Skeletal muscle tissue (tissue), 3 donors: ENCODE measurements at regions not wholly inside any gene's neighbourhood (a gene's known extent, or its start where the extent isn't known, plus 50 kb on each side); places are given as distances from the start of the nearest gene placed in this dataset.
"Not testable (repeated sequence)": the region's sequence is repeated elsewhere in the genome, so short reads cannot be mapped to it uniquely, and the experiment has no call there.

Experiments used
- H3K27ac ChIP-seq: one replicate; pipeline ENCODE4 v1.7.0; 2013; ENCODE audit warnings: mild to moderate bottlenecking, low read depth, low read length, inconsistent platforms
- H3K27me3 ChIP-seq, 3 donors: one replicate each; pipeline ENCODE4 v1.7.0; 2013; ENCODE audit warnings: low read length in 3 of 3; ENCODE audit not compliant: control insufficient read depth in 3 of 3, insufficient read depth in 3 of 3
- H3K36me3 ChIP-seq, 3 donors: one replicate each; pipeline ENCODE4 v1.7.0; 2013; ENCODE audit warnings: low read length in 3 of 3; ENCODE audit not compliant: control insufficient read depth in 3 of 3, insufficient read depth in 3 of 3
- H3K4me1 ChIP-seq, 3 donors: one replicate each; pipeline ENCODE4 v1.7.0; 2013; ENCODE audit warnings: low read length in 3 of 3, mild to moderate bottlenecking in 3 of 3; ENCODE audit not compliant: control insufficient read depth in 3 of 3, insufficient read depth in 3 of 3
- H3K4me3 ChIP-seq, 3 donors: one replicate each; pipeline ENCODE4 v1.7.0; 2013; ENCODE audit warnings: low read length in 3 of 3
- H3K9ac ChIP-seq, 3 donors: one replicate each; pipeline ENCODE4 v1.7.0; 2013; ENCODE audit warnings: low read length in 3 of 3, mild to moderate bottlenecking in 3 of 3, moderate library complexity in 2 of 3, low read depth in 1 of 3
- H3K9me3 ChIP-seq, 3 donors: one replicate each; pipeline ENCODE4 v1.7.0; 2013; ENCODE audit warnings: low read length in 3 of 3; ENCODE audit not compliant: control insufficient read depth in 3 of 3
- donor health status: Osteomylitis.

DNA sequence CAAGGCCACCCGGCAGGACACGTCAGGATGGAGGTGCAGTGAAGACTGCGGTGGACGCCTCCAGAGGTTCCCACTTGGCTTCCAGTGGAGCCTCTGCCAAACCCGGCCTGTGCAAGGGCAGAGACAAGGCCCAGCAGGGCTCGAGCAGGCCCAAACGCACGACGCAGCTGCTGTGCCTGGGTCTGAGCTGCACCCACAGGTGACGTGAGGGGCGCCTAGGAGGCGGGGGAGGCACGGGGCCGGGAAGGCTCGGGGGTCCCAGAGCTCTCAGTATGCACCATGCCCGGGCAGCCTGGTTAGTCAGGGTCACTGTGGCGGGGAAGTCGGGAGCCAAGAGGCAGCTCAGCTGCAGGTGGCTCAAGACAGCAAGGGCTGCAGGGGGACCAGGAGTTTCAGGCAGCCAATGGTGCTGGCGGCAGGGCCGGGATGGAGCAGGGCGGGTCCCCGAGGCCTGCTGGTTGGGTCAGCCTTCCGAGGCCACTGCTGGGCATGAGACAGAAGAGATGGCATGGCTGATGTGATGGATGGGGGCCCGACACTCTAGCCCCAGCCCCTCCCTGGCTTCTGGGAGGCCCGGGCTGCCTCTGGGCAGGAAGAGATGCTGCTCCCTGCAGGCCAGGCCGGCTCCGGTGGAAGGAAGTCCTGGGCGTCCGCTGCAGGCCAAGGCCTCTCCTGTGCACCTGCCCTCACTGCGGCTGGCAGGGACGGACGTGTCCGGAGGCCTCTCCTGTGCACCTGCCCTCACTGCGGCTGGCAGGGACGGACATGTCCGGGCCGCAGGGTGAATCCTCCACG is 72.2 kb upstream of the CFAP46 start:
- Histone ChIP-seq H3K9ac (no peak overlapping the region), H3K36me3 (no peaks in the 10 kb centered on the region), H3K27ac (no peak overlapping the region), H3K4me3 (no peak overlapping the region), H3K9me3 (no peaks in the 10 kb centered on the region), H3K4me1 (no peaks in the 10 kb centered on the region), H3K27me3 (peaks cover 0 to 17% (median 11%) of the 10 kb centered on the region in 3 donors)

DNA sequence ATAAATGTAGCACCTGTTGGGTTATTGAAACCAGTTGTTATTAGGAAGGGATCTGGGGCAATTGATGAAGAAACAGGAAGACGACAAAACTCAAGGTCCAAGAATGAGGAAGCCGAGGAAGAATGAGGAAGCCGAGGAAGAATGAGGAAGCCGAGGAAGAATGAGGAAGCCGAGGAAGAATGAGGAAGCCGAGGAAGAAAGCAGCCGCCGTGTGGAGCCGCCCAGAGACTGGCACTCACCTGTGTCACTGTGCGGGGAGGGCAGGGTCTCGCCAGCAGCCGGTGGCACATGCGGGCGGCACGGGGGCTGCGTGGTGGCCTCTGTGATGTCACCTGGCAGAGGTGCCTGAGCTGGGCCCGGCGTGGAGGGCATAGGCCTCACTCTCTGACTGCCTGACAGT is 71.1 kb upstream of the CFAP46 start:
- no peaks in the 10 kb centered on the region for H3K36me3 ChIP-seq
- no peaks in the 10 kb centered on the region for H3K9me3 ChIP-seq
- no peak overlapping the region for H3K27ac ChIP-seq

DNA sequence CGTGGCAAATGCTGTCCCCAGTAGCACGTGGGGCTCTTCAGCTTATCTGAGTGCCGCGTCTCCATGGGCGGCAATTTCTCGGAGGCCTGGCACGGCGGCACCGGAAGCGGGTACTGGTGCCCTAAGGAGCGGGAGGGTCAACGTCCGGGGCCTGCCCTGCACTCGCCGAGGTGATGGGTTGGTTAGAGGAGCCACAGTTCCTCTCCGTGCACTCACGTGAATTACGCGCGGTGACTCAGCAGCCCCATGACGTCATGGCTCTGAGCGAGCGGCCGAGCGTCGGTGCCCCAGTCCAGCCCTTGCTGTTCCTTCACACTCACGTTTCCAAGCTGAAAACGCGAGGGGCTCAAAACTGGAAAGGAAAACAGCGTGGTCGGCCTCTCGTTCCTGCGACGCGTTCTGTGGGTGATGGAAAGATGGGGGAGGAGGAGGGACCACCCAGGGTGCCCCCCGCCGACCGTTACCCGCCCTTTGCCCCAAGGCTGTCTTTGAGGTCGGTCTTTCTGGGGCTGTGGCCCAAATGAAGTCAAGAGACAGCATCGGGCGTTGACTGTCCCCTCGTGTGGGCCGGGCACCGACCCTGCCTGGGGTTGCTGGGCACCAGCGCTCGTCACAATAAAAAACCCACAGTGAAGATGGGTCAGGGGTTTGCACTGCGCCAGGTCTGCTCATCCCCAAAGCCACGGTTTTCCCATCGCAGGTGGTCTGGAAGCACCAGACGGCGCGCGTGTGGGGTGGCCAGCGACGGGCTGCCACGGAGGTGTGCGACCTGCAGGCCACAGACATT is 70.4 kb upstream of the CFAP46 start:
- no peak overlapping the region for H3K4me3 ChIP-seq
- no peaks in the 10 kb centered on the region for H3K36me3 ChIP-seq
- peaks cover 0 to 19% (median 13%) of the 10 kb centered on the region in 3 donors for H3K27me3 ChIP-seq
- H3K27ac ChIP-seq: no peak overlapping the region
- no peaks in the 10 kb centered on the region for H3K9me3 ChIP-seq
- H3K4me1 ChIP-seq: peaks cover 0 to 2% (median 0%) of the 10 kb centered on the region in 3 donors
- no peak overlapping the region for H3K9ac ChIP-seq

More for the DNA sequence above, 71.1 kb upstream of the CFAP46 start:
- Histone ChIP-seq H3K4me1 (peaks cover 0 to 2% (median 0%) of the 10 kb centered on the region in 3 donors), H3K9ac (no peak overlapping the region), H3K4me3 (no peak overlapping the region), H3K27me3 (peaks cover 0 to 16% (median 13%) of the 10 kb centered on the region in 3 donors)

DNA sequence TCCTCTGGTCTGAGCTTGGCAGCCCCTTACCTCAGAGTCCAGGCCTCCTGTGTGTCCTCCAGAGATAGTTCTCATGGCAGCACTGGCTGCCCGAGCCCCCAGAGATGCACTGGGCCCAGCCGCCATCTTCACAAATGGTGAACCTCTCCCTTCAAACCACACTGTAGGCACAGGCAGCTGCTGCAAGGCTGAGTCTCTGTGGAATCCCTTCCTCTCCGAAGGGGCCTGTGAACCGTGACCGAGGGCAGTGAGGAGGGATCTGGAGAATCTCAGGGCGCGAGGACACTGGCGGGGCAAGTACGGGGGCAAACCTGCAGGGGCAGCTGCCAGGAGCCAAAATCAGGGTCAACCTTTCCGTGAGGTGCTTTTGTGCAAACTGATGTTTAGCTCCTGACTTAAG is 69.5 kb upstream of the CFAP46 start:
- Histone ChIP-seq H3K9me3 (no peaks in the 10 kb centered on the region), H3K4me1 (peaks cover 0 to 2% (median 0%) of the 10 kb centered on the region in 3 donors), H3K4me3 (no peak overlapping the region), H3K9ac (no peak overlapping the region), H3K36me3 (no peaks in the 10 kb centered on the region), H3K27ac (no peak overlapping the region), H3K27me3 (peaks cover 0 to 20% (median 13%) of the 10 kb centered on the region in 3 donors)

DNA sequence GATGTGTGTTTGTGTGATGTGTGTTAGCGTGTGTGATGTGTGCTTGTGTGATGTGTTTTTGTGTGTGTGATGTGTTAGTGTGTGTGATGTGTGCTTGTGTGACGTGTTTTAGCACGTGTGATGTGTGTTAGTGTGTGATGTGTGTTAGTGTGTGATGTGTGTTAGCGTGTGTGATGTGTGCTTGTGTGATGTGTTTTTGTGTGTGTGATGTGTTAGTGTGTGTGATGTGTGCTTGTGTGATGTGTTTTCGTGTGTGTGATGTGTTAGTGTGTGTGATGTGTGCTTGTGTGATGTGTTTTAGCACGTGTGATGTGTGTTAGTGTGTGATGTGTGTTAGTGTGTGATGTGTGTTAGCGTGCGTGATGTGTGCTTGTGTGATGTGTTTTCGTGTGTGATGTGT is 69.0 kb upstream of the CFAP46 start:
- not testable (repeated sequence) for H3K4me1 ChIP-seq, H3K9me3 ChIP-seq, H3K36me3 ChIP-seq, H3K27ac ChIP-seq, H3K4me3 ChIP-seq, H3K9ac ChIP-seq
- H3K27me3 ChIP-seq: peaks cover 0 to 21% (median 18%) of the 10 kb centered on the region in 3 donors

DNA sequence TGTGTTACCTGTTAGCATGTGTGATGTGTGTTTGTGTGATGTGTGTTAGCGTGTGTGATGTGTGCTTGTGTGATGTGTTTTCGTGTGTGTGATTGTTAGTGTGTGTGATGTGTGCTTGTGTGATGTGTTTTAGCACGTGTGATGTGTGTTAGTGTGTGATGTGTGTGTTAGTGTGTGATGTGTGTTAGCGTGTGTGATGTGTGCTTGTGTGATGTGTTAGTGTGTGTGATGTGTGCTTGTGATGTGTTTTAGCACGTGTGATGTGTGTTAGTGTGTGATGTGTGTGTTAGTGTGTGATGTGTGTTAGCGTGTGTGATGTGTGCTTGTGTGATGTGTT is 68.4 kb upstream of the CFAP46 start:
- not testable (repeated sequence) for H3K36me3 ChIP-seq, H3K4me1 ChIP-seq, H3K9ac ChIP-seq, H3K9me3 ChIP-seq, H3K4me3 ChIP-seq, H3K27ac ChIP-seq
- H3K27me3 ChIP-seq: peaks cover 0 to 23% (median 18%) of the 10 kb centered on the region in 3 donors

DNA sequence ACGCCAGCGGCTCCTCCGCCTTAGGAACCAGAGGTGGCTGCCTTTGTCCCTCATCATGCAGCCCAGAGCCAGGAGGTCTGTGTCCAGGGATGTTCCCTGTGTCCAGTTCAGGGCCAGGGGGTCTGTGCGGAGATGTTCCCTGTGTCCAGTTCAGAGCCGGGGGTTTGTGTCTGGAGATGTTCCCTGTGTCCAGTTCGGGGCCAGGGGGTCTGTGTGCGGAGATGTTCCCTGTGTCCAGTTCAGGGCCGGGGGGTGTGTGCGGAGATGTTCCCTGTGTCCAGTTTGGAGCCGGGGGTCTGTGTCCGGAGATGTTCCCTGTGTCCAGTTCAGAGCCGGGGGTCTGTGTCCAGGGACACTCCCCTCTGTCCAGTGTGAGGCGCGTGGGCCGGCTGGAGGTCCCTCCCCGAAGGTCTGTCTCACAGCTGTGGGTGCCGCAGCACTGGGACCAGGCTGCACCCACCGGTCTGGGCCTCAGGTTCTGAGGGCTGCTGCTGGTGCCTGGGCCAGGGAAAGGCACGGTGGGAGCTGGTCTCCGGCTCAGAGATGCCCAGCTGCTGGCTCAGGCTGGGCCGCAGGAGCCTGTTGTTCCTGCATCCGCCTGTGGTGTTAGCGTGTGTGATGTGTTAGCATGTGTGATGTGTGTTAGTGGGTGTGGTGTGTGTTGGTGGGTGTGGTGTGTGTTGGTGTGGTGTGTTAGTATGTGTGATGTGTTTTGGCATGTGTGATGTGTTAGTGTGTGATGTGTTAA is 67.9 kb upstream of the CFAP46 start:
- no peak overlapping the region for H3K27ac ChIP-seq
- H3K36me3 ChIP-seq: no peaks in the 10 kb centered on the region
- H3K27me3 ChIP-seq: peaks cover 0 to 23% (median 18%) of the 10 kb centered on the region in 3 donors
- no peak overlapping the region for H3K9ac ChIP-seq
- H3K4me3 ChIP-seq: no peak overlapping the region
- H3K4me1 ChIP-seq: peaks cover 0 to 2% (median 0%) of the 10 kb centered on the region in 3 donors
- no peaks in the 10 kb centered on the region for H3K9me3 ChIP-seq

DNA sequence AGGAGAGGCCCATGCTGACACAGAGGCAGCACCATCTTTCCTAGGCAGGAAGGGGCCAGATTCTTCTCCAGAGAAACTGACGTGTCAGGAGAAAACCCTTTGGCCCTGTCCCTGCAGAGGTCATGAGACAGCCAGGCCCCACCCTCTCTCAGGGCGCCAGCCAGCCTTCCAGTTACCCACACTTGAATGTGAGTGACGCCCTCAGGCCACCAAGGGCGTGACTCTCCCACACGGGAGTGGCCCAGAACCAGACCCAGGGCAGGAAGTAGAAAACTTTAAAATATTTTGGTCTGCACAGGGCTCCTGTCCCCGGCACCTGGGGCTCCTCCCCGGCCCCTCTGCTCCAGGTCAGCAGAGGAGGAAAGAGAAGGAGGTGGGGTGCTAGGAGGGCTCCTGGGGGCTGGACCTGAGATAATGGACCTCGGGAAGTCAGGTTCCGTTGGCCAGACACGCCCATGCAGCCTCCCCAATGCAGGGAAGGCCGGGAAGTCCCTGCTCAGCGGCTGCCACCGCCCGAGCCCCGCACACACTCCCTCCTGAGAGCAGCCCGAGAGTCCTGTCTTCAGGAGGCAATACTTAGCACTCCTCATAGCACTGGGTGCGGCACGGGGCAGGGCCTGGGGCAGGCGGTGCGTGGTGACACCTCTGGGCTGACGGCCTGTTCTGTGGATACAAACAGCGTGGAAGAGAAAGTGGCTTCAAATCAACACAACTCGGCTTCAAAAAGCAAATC is 67.0 kb upstream of the CFAP46 start:
- Histone ChIP-seq H3K4me1 (peaks cover 0 to 2% (median 0%) of the 10 kb centered on the region in 3 donors), H3K36me3 (no peaks in the 10 kb centered on the region), H3K4me3 (no peak overlapping the region), H3K27ac (no peak overlapping the region), H3K9ac (no peak overlapping the region), H3K27me3 (peaks cover 2 to 23% (median 21%) of the 10 kb centered on the region in 3 donors), H3K9me3 (no peaks in the 10 kb centered on the region)

DNA sequence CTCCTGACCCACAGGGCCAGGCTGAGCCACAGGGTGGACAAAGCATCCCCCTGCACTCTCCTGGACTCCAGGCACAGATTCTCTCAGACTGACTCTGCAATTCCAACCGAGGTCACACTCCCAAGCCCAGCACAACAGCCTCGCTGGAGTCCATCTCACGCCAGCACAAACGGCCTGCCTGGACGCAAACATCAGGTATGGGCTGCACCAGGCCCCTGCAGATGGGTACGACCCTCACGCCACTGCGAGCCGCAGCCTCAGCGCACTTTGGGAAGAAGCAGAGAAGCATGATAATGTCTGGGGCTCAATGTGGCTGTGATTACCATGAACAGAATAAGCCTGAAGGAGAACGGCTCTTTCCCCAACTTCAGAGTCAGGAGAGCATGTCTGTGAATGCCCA is 66.4 kb upstream of the CFAP46 start:
- peaks cover 0 to 2% (median 0%) of the 10 kb centered on the region in 3 donors for H3K4me1 ChIP-seq
- no peak overlapping the region for H3K27ac ChIP-seq
- peaks cover 3 to 23% (median 21%) of the 10 kb centered on the region in 3 donors for H3K27me3 ChIP-seq
- no peak overlapping the region for H3K9ac ChIP-seq
- H3K4me3 ChIP-seq: no peak overlapping the region
- H3K36me3 ChIP-seq: no peaks in the 10 kb centered on the region
- no peaks in the 10 kb centered on the region for H3K9me3 ChIP-seq
